ENCODE measurements at regions not wholly inside any gene's neighbourhood (a gene's known extent, or its start where the extent isn't known, plus 50 kb on each side); places are given as distances from the start of the nearest gene placed in this dataset.

- TF ChIP-seq EZH2 (IDR thresholded peaks at IDR 0.05; ENCODE audit: low read length, missing control alignments) (no peak), CTCF (conservative IDR thresholded peaks at IDR 0.05 in 1 of 2, IDR thresholded peaks at IDR 0.05 in 1 of 2; ENCODE audit: low read depth in 1 of 2, low read length in 2 of 2) (no peak)
Measured at GRCh38 chr21:26331205-26331980, 160.8 kb upstream of the APP start.

Data from fibroblast of lung (primary cell).